Motor neuron (in vitro differentiated cells): ENCODE measurements at regions not wholly inside any gene's neighbourhood (a gene's known extent, or its start where the extent isn't known, plus 50 kb on each side); places are given as distances from the start of the nearest gene placed in this dataset.
A peak's percentile ranks its signal among the peaks of the same experiment; 100 is the strongest.
"Not testable (repeated sequence)": the region's sequence is repeated elsewhere in the genome, so short reads cannot be mapped to it uniquely, and the experiment has no call there.

Experiments used
- ATAC-seq, 8 experiments: fragments of 200-7000 bp; cut with Tn5 transposase; replicated peaks in 6 of 8; 2 replicates each; pipeline ENCODE4 v1.8.0; 2021; ENCODE audit warnings: mild to moderate bottlenecking in 8 of 8, moderate library complexity in 8 of 8
- H3K27ac ChIP-seq, 2 donors: fragments of 250-450 bp; sonication (Bioruptor Pico); 2 replicates each; pipeline ENCODE4 v1.9.0; 2021; ENCODE audit warnings: antibody characterized with exemption in 2 of 2, mild to moderate bottlenecking in 2 of 2, moderate library complexity in 1 of 2
- H3K4me1 ChIP-seq, 2 donors: fragments of 250-450 bp; sonication (Bioruptor Pico); replicated peaks in 1 of 2; 2 replicates each; pipeline ENCODE4 v1.6.1; 2021; ENCODE audit warnings: antibody characterized with exemption in 2 of 2, mild to moderate bottlenecking in 2 of 2, moderate library complexity in 1 of 2
- H3K4me3 ChIP-seq, 5 donors: fragments of 250-450 bp; sonication (Bioruptor Pico); 2 replicates each; pipeline ENCODE4 v1.9.0; 2021; ENCODE audit warnings: antibody characterized with exemption in 5 of 5, mild to moderate bottlenecking in 5 of 5, moderate library complexity in 4 of 5
- WGBS, 10 experiments: fragments of 450-650 bp; shearing (Covaris generic); methylation state at CpG; one replicate each; pipeline ENCODE4 v1.0.0; 2022; 5-methylcytosine and 5-hydroxymethylcytosine counted together
- in situ Hi-C, 9 experiments: fragments of 400-800 bp; cut with MboI; loops; one replicate each; pipeline ENCODE4 v1.15.0; 2021; ENCODE audit warnings: low sequenced_read_pairs in 9 of 9, low pct_unique_long_range_greater_than_20kb in 2 of 9; ENCODE audit not compliant: unreplicated experiment in 9 of 9

DNA sequence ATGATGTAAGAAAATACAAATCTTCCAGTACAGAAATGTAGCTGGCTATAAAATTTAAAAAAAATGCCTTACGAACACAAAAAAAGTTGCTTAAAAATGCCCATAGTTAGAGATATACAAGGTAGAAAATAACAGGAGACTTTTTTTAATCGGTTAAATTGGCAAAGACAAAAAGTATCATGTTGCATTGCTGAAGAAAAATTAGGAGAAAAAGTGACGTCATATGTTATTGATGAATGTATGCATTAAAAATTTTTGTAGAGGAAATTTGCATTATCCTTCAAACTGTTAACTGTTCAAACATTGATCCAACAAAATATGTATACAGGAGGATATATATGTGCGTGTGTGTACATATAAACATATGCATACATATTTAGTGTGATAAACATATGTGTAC, 1634.4 kb upstream of the PCDH7 start:
- 5 to 100% (median 90%) methylated on average over 1 to 4 of the region's 4 CpGs for WGBS, 10 experiments
- no peak for ATAC-seq
- Histone ChIP-seq H3K27ac (no peak overlapping the region), H3K4me3 (no peak overlapping the region), H3K4me1 (peaks cover 0 to 4% of the 10 kb centered on the region in 2 donors)
- in situ Hi-C loops: no loop called here

DNA sequence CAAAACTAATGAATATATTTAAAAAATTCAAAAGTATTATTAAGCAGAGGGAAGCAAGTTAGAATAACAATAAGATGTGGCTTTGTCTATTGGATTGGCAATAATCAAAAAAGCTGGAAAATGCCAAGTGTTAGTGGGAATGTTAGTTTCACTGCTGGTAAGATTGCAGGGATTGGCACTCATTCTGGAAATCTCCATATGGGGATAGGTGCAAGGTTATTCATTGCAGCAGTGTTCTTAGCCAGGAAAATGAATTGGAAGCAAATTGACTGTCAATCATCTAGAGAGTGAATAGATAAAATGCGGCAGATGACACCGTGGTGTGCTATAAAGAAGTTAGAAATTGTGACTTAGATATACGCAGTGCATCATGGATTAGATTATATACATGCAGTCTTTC, 1615.5 kb upstream of the PCDH7 start:
- Histone ChIP-seq H3K27ac (no peak overlapping the region), H3K4me1 (no peaks in the 10 kb centered on the region), H3K4me3 (no peak overlapping the region)
- in situ Hi-C loops: no loop called here
- ATAC-seq: no peak
- WGBS, 10 experiments: 17 to 100% (median 83%) methylated on average over 1 to 3 of the region's 3 CpGs; no CpG with 5 or more reads in 3 of the 10 experiments

DNA sequence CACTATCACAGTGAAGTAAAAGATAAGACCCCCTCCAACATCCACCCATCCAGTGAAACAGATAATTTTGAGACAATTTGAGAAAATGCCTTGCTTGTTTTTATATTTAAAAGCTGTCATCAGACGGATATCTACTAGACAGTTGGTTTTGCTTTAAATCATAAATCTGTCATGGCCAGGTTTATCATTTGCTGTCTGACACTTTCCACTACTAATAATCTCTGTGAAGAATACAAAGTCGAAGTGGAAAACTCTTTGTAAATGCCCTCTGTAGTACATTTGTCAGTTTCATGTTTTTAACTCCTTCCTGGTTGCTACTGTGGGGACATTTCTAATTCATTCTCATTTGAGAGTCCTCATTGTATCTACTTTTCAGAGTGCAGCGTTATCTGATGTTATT, 1606.2 kb upstream of the PCDH7 start:
- H3K27ac ChIP-seq: no peak overlapping the region
- H3K4me3 ChIP-seq: no peak overlapping the region
- H3K4me1 ChIP-seq: no peaks in the 10 kb centered on the region
- 0 to 86% (median 70%) methylated on average over 1 to 3 of the region's 3 CpGs; no CpG with 5 or more reads in 2 of the 10 experiments for WGBS, 10 experiments
- ATAC-seq: no peak
- in situ Hi-C loops: no loop called here

DNA sequence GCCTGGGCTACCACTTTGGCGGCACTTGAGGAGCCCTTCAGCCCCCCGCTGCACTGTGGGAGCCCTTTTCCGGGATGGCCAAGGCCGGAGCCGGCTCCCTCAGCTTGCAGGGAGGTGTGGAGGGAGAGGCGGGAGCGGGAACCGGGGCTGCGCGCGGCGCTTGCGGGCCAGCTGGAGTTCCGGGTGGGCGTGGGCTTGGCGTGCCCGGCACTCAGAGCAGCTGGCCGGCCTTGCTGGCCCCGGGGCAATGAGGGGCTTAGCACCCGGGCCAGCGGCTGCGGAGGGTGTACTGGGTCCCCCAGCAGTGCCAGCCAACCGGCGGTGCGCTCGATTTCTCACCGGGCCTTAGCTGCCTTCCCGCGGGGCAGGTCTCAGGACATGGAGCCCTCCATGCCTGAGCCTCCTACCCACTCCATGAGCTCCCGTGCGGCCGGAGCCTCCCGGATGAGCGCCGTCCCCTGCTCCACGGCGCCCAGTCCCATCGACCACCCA, 1602.9 kb upstream of the PCDH7 start:
- H3K4me3 ChIP-seq, in situ Hi-C loops, H3K4me1 ChIP-seq, H3K27ac ChIP-seq, ATAC-seq: not testable (repeated sequence)
- WGBS, 10 experiments: 28 to 100% (median 96%) methylated on average over 1 to 7 of the region's 38 CpGs; no CpG with 5 or more reads in 6 of the 10 experiments

DNA sequence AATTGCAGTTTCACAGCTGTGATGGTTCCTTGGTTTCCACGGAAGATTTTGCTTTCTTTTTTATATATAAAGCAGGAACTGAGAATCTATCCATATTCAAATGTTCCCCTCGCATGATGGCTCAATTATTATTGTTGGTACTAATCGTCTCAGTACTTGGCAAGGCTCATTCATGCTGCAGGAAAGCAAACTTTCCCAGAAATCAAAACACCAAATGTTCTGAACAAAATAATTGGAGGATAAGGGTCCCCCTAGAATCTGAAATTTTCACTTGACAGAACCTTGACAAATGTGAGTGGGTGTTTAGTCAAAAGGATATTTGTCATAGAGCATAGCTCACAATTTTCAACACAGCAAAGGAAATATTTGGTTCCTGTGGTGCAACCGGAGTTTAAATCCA, 1598.6 kb upstream of the PCDH7 start:
- no peak overlapping the region for H3K4me3 ChIP-seq
- no peaks in the 10 kb centered on the region for H3K4me1 ChIP-seq
- ATAC-seq: no peak
- 0 to 100% (median 80%) methylated on average over 1 to 4 of the region's 4 CpGs; no CpG with 5 or more reads in 1 of the 10 experiments for WGBS, 10 experiments
- H3K27ac ChIP-seq: no peak overlapping the region
- in situ Hi-C loops: no loop called here

DNA sequence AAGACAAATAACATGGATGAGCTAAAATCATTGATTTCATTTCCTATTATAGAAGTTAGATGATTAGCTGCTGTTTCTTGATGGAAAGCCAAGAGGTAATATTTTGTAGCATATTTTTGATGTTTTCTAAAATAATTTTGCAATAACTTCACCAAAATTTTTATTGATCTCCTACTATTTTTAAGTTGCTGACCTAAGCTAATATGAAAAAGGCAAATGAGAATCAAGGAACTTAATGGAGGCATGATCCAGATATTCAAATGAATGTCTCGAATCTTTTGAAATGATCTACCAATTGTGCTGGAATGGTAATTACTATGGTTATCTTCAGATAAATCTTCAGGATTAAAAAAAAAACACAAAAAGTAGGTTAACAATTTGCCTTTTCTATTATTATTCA, 1591.4 kb upstream of the PCDH7 start:
- ATAC-seq: no peak
- Histone ChIP-seq H3K27ac (no peak overlapping the region), H3K4me3 (no peak overlapping the region), H3K4me1 (peaks cover 0 to 8% of the 10 kb centered on the region in 2 donors)
- in situ Hi-C loops: no loop called here
- WGBS, 10 experiments: 0 to 100% (median 81%) methylated on average over 1 of the region's 1 CpG

DNA sequence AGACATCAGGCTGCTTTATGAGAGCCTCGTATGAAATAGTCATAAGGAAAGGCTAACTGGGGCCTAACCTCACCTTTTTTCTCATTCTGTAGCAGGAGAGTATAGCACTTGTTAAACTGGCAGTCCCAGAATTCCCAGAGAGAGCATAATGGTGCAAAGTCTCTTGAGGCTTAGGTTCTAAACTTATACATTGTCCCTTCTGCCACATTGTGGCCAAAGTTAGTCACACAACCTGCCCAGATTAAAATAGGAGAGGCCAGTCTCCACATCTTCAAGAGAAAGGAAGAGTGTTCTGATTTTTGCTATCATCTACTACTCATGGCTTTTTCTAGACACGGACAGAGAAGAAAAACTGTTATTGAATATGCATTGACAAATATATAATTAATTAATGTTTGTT, 1588.9 kb upstream of the PCDH7 start:
- ATAC-seq: no peak
- no peak overlapping the region for H3K4me3 ChIP-seq
- in situ Hi-C loops: no loop called here
- H3K27ac ChIP-seq: no peak overlapping the region
- peaks cover 0 to 8% of the 10 kb centered on the region in 2 donors for H3K4me1 ChIP-seq
- WGBS, 10 experiments: 0 to 100% (median 77%) methylated on average over 1 to 2 of the region's 2 CpGs

DNA sequence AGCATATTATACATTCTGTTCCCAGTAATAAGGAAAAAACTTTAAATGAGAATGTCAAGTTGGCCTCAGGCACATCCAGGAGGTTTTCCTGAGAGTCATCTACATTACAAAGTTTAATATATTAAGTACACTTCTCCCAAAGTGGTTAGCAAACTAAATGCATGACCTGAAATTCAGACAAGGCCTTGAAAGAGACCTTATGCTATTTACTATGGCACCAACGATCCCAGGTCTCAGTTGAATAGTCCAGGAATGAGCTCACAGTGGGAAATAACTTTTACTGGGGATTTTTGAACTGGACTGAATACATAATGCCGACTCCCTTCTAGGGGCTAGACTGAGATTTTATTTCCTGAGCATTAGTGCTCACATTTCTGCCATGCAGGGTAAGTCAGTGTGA, 1577.5 kb upstream of the PCDH7 start:
- Histone ChIP-seq H3K4me3 (no peak overlapping the region), H3K4me1 (no peaks in the 10 kb centered on the region), H3K27ac (no peak overlapping the region)
- in situ Hi-C loops: no loop called here
- 0 to 100% (median 37%) methylated on average over 1 of the region's 2 CpGs; no CpG with 5 or more reads in 2 of the 10 experiments for WGBS, 10 experiments
- no peak for ATAC-seq

DNA sequence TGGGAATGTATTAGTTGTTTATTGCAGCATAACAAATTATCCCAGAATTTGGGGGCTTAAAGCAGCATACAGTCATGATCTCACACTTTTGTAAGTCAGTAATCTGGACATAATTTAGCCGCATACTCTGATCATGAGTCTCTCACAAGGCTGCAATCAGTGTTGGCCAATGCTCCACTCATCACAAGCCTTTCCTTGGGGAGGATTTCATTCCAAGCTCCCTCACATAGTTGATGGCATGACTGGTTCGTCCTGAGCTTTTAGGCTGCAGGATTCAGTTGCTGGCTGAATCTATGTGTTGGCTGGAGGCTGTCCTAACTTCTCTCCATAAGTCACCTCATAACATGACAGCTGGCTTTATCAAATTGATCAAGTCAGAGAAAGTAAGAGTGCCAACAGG, 1568.6 kb upstream of the PCDH7 start:
- no peak for ATAC-seq
- WGBS, 10 experiments: 0 to 100% (median 6%) methylated on average over 1 to 2 of the region's 2 CpGs; no CpG with 5 or more reads in 5 of the 10 experiments
- H3K4me3 ChIP-seq: no peak overlapping the region
- no peaks in the 10 kb centered on the region for H3K4me1 ChIP-seq
- no peak overlapping the region for H3K27ac ChIP-seq
- in situ Hi-C loops: no loop called here

DNA sequence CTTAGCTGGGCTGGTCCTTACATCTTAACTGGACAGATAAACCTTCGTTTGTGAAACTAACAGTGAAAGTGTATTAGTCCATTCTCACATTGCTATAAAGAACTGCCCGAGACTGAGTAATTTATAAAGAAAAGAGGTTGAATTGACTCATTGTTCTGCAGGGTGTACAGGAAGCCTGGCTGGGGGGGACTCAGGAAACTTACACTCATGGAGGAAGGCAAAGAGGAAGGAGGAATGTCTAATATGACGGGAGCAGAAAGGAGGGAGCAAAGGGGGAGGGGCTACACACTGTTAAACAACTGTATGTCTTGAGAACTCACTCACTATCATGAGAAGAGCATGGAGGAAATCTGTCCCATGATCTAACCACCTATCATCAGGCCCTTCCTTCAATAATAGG, 1566.5 kb upstream of the PCDH7 start:
- in situ Hi-C loops: no loop called here
- Histone ChIP-seq H3K27ac (no peak overlapping the region), H3K4me3 (no peak overlapping the region), H3K4me1 (no peaks in the 10 kb centered on the region)
- no peak for ATAC-seq
- WGBS, 10 experiments: 0 to 84% (median 69%) methylated on average over 1 to 3 of the region's 3 CpGs; no CpG with 5 or more reads in 2 of the 10 experiments

DNA sequence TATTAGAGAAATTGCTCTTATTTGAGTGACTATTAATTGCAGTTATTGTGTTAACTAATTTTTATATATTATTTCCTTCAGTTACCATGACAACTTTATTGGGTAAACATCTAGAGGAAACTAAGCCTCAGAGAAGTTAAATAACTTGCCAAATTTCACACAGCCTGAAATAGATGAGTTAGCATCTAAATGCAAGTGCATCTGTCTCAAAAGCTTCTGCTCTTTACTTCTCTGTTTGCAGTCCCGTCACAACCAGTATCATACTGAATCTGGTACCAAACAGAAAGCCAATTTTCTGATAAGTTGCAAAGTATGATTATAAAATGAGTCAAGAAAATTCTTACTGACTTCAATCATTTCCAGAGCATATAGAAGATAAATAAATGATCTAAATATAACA, 1544.9 kb upstream of the PCDH7 start:
- Histone ChIP-seq H3K27ac (no peak overlapping the region), H3K4me3 (no peak overlapping the region), H3K4me1 (no peaks in the 10 kb centered on the region)
- no peak for ATAC-seq
- in situ Hi-C loops: no loop called here
- WGBS, 10 experiments: 0 to 100% (median 74%) methylated on average over 1 of the region's 1 CpG; no CpG with 5 or more reads in 2 of the 10 experiments

DNA sequence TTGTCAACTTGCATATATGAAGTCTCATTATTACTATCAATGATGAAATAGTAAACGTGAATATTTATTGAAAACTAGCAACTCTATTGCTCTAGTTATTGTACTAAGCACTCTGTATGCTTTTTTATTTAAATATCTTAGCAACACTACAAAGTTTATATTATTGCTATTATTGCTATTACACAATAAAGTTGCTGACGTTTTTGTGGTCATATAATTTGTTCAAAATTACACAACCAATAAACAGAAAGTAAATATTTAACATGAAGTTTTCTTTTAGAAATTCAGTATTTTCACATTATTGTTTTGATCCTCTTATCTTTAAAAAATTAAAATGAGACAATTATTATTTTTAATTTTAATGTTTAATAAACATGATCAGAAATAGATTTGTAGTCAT, 1521.1 kb upstream of the PCDH7 start:
- ATAC-seq: no peak
- H3K27ac ChIP-seq: no peak overlapping the region
- 0 to 100% (median 84%) methylated on average over 2 of the region's 2 CpGs for WGBS, 10 experiments
- H3K4me3 ChIP-seq: no peak overlapping the region
- in situ Hi-C loops: no loop called here
- H3K4me1 ChIP-seq: peaks cover 3 to 13% of the 10 kb centered on the region in 2 donors

DNA sequence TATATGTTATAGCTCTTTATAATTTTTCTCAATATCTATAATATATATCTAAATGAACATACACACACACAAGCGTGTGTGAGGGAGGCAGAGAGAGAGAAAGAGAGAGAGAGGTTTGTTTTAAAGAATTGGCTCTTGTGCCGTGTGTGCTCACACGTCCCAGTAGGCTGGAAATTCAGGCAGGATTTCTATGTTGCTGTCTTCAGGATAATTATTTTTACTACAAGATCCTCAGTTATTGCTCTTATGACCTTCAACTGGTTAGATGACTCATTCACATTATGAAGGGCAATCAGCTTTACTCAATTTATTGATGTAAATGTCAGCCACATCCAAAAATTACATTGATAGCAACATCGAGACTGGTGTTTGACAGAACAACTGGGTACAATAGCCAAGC, 1520.7 kb upstream of the PCDH7 start:
- in situ Hi-C loops: no loop called here
- 0 to 58% (median 28%) methylated on average over 1 to 4 of the region's 4 CpGs; no CpG with 5 or more reads in 1 of the 10 experiments for WGBS, 10 experiments
- Histone ChIP-seq H3K4me3 (no peak overlapping the region), H3K4me1 (peaks cover 3 to 13% of the 10 kb centered on the region in 2 donors), H3K27ac (peak overlapping the region in 1 of 2 donors; percentile 16)
- ATAC-seq: peak in 5 of 8 experiments; percentile 67 to 88 (median 85)

DNA sequence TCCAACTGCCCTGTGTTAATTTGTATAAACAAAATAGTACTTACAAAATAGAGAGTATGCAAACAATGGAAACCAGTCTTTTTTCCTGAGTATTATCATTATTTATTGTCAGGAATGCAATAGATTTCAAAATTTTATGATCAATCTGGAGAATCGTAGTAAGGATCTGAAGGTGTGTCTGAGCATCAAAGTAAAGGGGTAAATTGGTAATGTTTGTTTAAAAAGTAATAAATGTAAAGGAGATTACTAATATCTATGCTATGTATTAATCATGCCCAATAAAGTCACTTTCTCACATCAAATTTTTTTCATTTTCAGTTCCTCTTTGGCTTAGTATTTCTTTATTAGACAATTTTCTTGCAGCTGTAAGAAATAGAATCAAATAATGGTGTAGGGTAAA, 1507.1 kb upstream of the PCDH7 start:
- Histone ChIP-seq H3K27ac (no peak overlapping the region), H3K4me3 (no peak overlapping the region), H3K4me1 (no peaks in the 10 kb centered on the region)
- in situ Hi-C loops: no loop called here
- 0 to 92% (median 69%) methylated on average over 1 of the region's 1 CpG; no CpG with 5 or more reads in 2 of the 10 experiments for WGBS, 10 experiments
- no peak for ATAC-seq
